Left ventricle myocardium inferior (tissue), 1 donor: ENCODE measurements at regions not wholly inside any gene's neighbourhood (a gene's known extent, or its start where the extent isn't known, plus 50 kb on each side); places are given as distances from the start of the nearest gene placed in this dataset.

Experiments
- DNase-seq: peaks from one replicate; pipeline ENCODE4 v3.0.0-alpha.2; 2020
- H3K27ac ChIP-seq: fragments of 200-600 bp; replicated peaks from 2 replicates; pipeline ENCODE4 v1.8.0; 2021
- H3K27me3 ChIP-seq: fragments of 200-600 bp; 2 replicates; pipeline ENCODE4 v1.8.0; 2021; ENCODE audit warnings: low read depth
- H3K36me3 ChIP-seq: fragments of 200-600 bp; 2 replicates; pipeline ENCODE4 v1.8.0; 2021
- H3K4me1 ChIP-seq: fragments of 200-600 bp; 2 replicates; pipeline ENCODE4 v1.8.0; 2021
- H3K4me3 ChIP-seq: fragments of 200-600 bp; 2 replicates; pipeline ENCODE4 v1.8.0; 2021; ENCODE audit warnings: mild to moderate bottlenecking, moderate library complexity
- H3K9me3 ChIP-seq: fragments of 200-600 bp; replicated peaks from 2 replicates; pipeline ENCODE4 v1.8.0; 2021
- intact Hi-C: fragments of 100-400 bp; cut with micrococcal nuclease; formaldehyde crosslinking; loops from one replicate; pipeline ENCODE4 v1.11.0; 2022
- TF ChIP-seq, protein P1 (sequence below): fragments of 200-600 bp; IDR thresholded peaks from 2 replicates; pipeline ENCODE4 v1.8.0; 2021; ENCODE audit warnings: antibody characterized with exemption, mild to moderate bottlenecking, borderline replicate concordance
- donor health status: DM: no; HTN: yes; CAD: no; lungs with severe emphysema.

- H3K9me3 ChIP-seq = peaks cover 9% of the 10 kb centered on the region
Measured at GRCh38 chr9:129471201-129472019, 149.5 kb downstream of the C9orf50 start.

DNA sequence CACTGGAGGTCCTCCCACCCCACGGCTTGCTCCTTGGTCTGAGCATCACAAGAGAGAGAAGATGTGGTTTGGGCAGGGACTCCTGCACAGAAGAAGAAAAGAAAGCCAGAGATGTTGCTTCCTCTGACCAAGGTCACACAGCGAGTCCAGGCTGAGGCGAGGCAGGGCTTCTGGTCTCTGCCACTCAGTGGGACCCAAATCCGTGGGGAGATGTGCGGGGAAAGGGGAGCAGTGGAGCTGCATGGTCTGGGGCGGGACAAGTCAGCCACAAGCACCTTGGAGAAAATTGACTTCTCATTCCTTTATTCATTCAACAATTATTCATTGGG lies 150.9 kb downstream of the C9orf50 start:
- DNase-seq = no peak
- Histone ChIP-seq H3K27ac (no peak overlapping the region), H3K4me1 (peaks cover 25% of the 10 kb centered on the region), H3K9me3 (peaks cover 7% of the 10 kb centered on the region), H3K36me3 (no peaks in the 10 kb centered on the region), H3K27me3 (no peaks in the 10 kb centered on the region), H3K4me3 (no peak overlapping the region)
- intact Hi-C loops = no loop called here
- TF ChIP-seq, protein P1, sequence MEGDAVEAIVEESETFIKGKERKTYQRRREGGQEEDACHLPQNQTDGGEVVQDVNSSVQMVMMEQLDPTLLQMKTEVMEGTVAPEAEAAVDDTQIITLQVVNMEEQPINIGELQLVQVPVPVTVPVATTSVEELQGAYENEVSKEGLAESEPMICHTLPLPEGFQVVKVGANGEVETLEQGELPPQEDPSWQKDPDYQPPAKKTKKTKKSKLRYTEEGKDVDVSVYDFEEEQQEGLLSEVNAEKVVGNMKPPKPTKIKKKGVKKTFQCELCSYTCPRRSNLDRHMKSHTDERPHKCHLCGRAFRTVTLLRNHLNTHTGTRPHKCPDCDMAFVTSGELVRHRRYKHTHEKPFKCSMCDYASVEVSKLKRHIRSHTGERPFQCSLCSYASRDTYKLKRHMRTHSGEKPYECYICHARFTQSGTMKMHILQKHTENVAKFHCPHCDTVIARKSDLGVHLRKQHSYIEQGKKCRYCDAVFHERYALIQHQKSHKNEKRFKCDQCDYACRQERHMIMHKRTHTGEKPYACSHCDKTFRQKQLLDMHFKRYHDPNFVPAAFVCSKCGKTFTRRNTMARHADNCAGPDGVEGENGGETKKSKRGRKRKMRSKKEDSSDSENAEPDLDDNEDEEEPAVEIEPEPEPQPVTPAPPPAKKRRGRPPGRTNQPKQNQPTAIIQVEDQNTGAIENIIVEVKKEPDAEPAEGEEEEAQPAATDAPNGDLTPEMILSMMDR = no peak

More at GRCh38 chr9:129471201-129472019, 149.5 kb downstream of the C9orf50 start:
- intact Hi-C loops = no loop called here
- H3K27me3 ChIP-seq = no peaks in the 10 kb centered on the region
- H3K4me1 ChIP-seq = peaks cover 16% of the 10 kb centered on the region
- TF ChIP-seq, protein P1 = no peak
- no peak overlapping the region for H3K27ac ChIP-seq
- no peak overlapping the region for H3K4me3 ChIP-seq
- no peaks in the 10 kb centered on the region for H3K36me3 ChIP-seq
- no peak for DNase-seq

GRCh38 chr9:129469188-129469987 lies 151.5 kb downstream of the C9orf50 start:
- TF ChIP-seq, protein P1 = no peak
- no peak for DNase-seq
- H3K36me3 ChIP-seq = no peaks in the 10 kb centered on the region
- H3K4me3 ChIP-seq = no peak overlapping the region
- H3K9me3 ChIP-seq = peaks cover 1% of the 10 kb centered on the region
- H3K27me3 ChIP-seq = no peaks in the 10 kb centered on the region
- peaks cover 25% of the 10 kb centered on the region for H3K4me1 ChIP-seq
- intact Hi-C loops = no loop called here
- H3K27ac ChIP-seq = no peak overlapping the region

DNA sequence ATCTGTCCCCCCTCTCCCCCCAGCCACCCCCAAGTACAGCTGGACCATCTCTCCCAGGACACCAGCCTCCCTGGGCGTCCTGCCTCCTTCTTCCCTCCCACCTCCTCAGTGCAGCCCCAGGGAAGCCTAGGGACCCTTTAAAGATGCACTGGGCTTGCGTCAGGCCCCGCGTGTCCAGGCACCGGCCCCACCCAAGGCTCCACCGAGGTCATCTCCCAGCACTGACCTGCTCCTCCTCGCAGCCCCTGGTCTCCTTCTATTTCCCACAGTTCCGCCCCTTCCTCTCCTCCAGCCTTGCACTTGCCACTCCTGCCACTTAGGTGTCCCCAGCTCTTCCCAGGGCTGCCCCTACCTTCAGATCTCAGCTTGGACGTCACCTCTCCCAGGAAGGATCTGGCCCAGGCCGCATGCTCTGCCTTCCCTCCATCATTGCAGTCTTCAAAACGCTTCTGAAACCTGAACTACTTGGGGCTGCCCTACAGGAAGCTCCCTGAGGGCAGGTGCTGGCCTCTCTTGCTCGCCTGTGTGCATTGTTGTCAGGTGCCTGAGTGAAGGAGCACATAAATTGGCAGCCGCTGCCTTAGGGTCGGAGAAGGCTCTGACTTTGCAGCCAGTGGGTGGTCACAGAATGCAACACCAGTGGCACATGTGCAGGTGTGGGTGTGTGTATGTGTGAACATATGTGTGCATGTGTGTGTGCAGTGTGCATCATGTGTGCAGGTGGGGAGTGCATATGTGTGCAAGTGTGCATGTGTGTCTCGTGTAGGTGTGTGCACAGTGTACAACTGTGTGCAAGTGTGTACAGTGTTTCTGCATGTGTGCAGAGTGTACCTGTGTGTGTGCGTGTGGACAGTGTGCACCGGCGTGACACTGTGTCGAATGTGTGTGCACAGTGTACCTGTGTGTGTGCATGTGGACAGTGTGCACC lies 152.9 kb downstream of the C9orf50 start:
- Histone ChIP-seq H3K4me1 (peaks cover 13% of the 10 kb centered on the region), H3K9me3 (no peaks in the 10 kb centered on the region), H3K27ac (no peak overlapping the region), H3K27me3 (no peaks in the 10 kb centered on the region), H3K36me3 (no peaks in the 10 kb centered on the region), H3K4me3 (no peak overlapping the region)
- TF ChIP-seq, protein P1 = no peak
- no peak for DNase-seq
- intact Hi-C loops = no loop called here

- intact Hi-C loops = no loop called here
- Histone ChIP-seq H3K27me3 (no peaks in the 10 kb centered on the region), H3K4me1 (peaks cover 13% of the 10 kb centered on the region), H3K4me3 (no peak overlapping the region), H3K36me3 (no peaks in the 10 kb centered on the region), H3K9me3 (no peaks in the 10 kb centered on the region), H3K27ac (no peak overlapping the region)
- TF ChIP-seq, protein P1 = no peak
- no peak for DNase-seq
Measured at GRCh38 chr9:129467004-129467588, 153.8 kb downstream of the C9orf50 start.
